Mesenchymal stem cell (in vitro differentiated cells and primary cell): ENCODE measurements at regions not wholly inside any gene's neighbourhood (a gene's known extent, or its start where the extent isn't known, plus 50 kb on each side); places are given as distances from the start of the nearest gene placed in this dataset.

Experiments used
- DNase-seq: peaks from one replicate; pipeline ENCODE4 v3.0.0-alpha.2; 2013
- H2AFZ ChIP-seq: one replicate; pipeline ENCODE4 v1.6.1; 2013; ENCODE audit warnings: low read depth, mild to moderate bottlenecking, control low read depth, inconsistent platforms, low read length, moderate library complexity
- H2AK5ac ChIP-seq: 2 replicates; pipeline ENCODE4 v1.6.1; 2013; ENCODE audit warnings: low read length, moderate library complexity, mild to moderate bottlenecking, inconsistent platforms; ENCODE audit not compliant: severe bottlenecking
- H2BK120ac ChIP-seq: one replicate; pipeline ENCODE4 v1.6.1; 2013; ENCODE audit warnings: low read depth, mild to moderate bottlenecking, inconsistent platforms, low read length, moderate library complexity
- H2BK12ac ChIP-seq, 2 experiments: one replicate each; pipeline ENCODE4 v1.6.1; 2013; ENCODE audit warnings: inconsistent platforms in 2 of 2, low read length in 2 of 2, mild to moderate bottlenecking in 2 of 2, moderate library complexity in 2 of 2, control low read depth in 1 of 2
- H2BK15ac ChIP-seq: one replicate; pipeline ENCODE4 v1.6.1; 2013; ENCODE audit warnings: mild to moderate bottlenecking, low read depth, inconsistent platforms; ENCODE audit not compliant: poor library complexity, severe bottlenecking
- H2BK5ac ChIP-seq: 2 replicates; pipeline ENCODE4 v1.6.1; 2013; ENCODE audit warnings: low read depth, mild to moderate bottlenecking, low read length, control low read depth, inconsistent platforms; ENCODE audit not compliant: poor library complexity, severe bottlenecking
- H3K14ac ChIP-seq, 2 experiments: one replicate each; pipeline ENCODE4 v1.6.1; 2013; ENCODE audit warnings: inconsistent platforms in 2 of 2, low read length in 2 of 2, control low read depth in 1 of 2, mild to moderate bottlenecking in 1 of 2, moderate library complexity in 1 of 2
- H3K18ac ChIP-seq, 2 experiments: one replicate each; pipeline ENCODE4 v1.6.1; 2013; ENCODE audit warnings: inconsistent platforms in 2 of 2, low read length in 2 of 2, control low read depth in 1 of 2, low read depth in 1 of 2, mild to moderate bottlenecking in 1 of 2
- H3K23ac ChIP-seq, 2 experiments: one replicate each; pipeline ENCODE4 v1.6.1; 2013; ENCODE audit warnings: inconsistent platforms in 2 of 2, low read length in 2 of 2, mild to moderate bottlenecking in 2 of 2, moderate library complexity in 2 of 2, control low read depth in 1 of 2
- H3K27ac ChIP-seq: 2 replicates; pipeline ENCODE4 v1.5.1; 2013; ENCODE audit warnings: mild to moderate bottlenecking, moderate library complexity, low read length, control low read depth, inconsistent platforms; ENCODE audit not compliant: poor library complexity, severe bottlenecking
- H3K27me3 ChIP-seq, 2 experiments: 2 replicates each; pipeline versions ENCODE4 v1.6.1 to v1.7.0; 2013; ENCODE audit warnings: low read length in 2 of 2, mild to moderate bottlenecking in 2 of 2, moderate library complexity in 2 of 2, control low read depth in 1 of 2, inconsistent platforms in 1 of 2; ENCODE audit not compliant: control insufficient read depth in 1 of 2, insufficient read depth in 1 of 2
- H3K36me3 ChIP-seq, 2 experiments: 2 replicates each; pipeline versions ENCODE4 v1.6.1 to v1.7.0; 2013; ENCODE audit warnings: low read length in 2 of 2, control low read depth in 1 of 2, inconsistent platforms in 1 of 2, low read depth in 1 of 2, mild to moderate bottlenecking in 1 of 2; ENCODE audit not compliant: insufficient read depth in 2 of 2, control insufficient read depth in 1 of 2
- H3K4ac ChIP-seq, 2 experiments: one replicate each; pipeline ENCODE4 v1.6.1; 2013; ENCODE audit warnings: inconsistent platforms in 2 of 2, low read length in 2 of 2, mild to moderate bottlenecking in 2 of 2, moderate library complexity in 2 of 2, control low read depth in 1 of 2, low read depth in 1 of 2
- H3K4me1 ChIP-seq: 2 replicates; pipeline ENCODE4 v1.6.1; 2013; ENCODE audit warnings: low read depth, low read length, control low read depth; ENCODE audit not compliant: control insufficient read depth, insufficient read depth
- H3K4me2 ChIP-seq: 2 replicates; pipeline ENCODE4 v1.6.1; 2013; ENCODE audit warnings: low read length, mild to moderate bottlenecking, inconsistent platforms; ENCODE audit not compliant: poor library complexity, severe bottlenecking
- H3K4me3 ChIP-seq, 2 experiments: 2 replicates each; pipeline versions ENCODE4 v1.5.1 to v1.7.0; 2013; ENCODE audit warnings: low read length in 2 of 2, mild to moderate bottlenecking in 2 of 2, control low read depth in 1 of 2, low read depth in 1 of 2; ENCODE audit not compliant: insufficient read depth in 1 of 2
- H3K79me1 ChIP-seq: replicated peaks from 2 replicates; pipeline ENCODE4 v1.6.1; 2013; ENCODE audit warnings: mild to moderate bottlenecking, control low read depth, low read length, inconsistent platforms; ENCODE audit not compliant: poor library complexity, severe bottlenecking
- H3K9ac ChIP-seq: 2 replicates; pipeline ENCODE4 v1.7.0; 2013; ENCODE audit warnings: mild to moderate bottlenecking, low read length, moderate library complexity
- H3K9me3 ChIP-seq: 2 replicates; pipeline ENCODE4 v1.7.0; 2013; ENCODE audit warnings: mild to moderate bottlenecking, low read length; ENCODE audit not compliant: control insufficient read depth
- H4K8ac ChIP-seq: one replicate; pipeline ENCODE4 v1.6.1; 2013; ENCODE audit warnings: inconsistent platforms, mild to moderate bottlenecking, low read length, moderate library complexity
- H4K91ac ChIP-seq: one replicate; pipeline ENCODE4 v1.6.1; 2013; ENCODE audit warnings: mild to moderate bottlenecking, low read length, inconsistent platforms
- WGBS: methylation state at CpG from one replicate; pipeline ENCODE4 v1.1.7; 2013; ENCODE audit warnings: mixed read lengths; 5-methylcytosine and 5-hydroxymethylcytosine counted together

DNA sequence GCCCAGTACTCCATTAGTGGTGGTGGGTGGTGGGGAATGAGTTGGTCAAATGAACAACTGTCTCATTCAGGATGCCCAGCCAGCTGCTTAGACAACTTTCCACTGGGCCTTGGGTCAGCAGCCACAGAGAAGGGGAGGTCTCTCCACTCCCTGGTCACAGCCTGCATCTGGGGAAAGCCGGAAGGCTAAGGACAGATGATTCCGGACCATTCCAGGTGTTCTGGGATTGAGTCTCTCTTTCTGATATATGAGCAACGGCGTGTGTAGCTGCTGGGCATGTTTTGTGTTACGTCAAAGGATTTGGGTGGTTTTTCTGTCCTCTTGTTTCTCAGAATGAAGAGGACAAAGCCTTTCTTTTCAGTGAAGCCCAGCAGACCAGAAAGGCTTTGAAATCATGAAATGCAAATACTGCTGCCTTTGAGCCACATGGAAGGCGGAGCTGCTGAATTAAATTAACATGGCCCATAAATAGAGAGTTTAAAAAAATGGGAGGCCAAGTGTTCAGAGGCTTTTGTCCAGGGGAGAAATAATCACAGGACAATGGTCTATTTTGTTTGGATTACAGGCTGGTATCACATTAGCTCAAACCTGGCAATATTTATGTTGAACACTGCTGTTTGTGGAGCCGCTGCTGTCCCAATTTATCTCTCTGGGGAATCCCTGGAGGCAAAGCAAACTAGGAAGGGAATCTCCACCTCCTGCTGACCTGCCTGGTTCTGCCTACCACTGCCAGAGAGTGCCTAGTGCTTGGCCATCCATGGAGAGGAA lies 234.4 kb upstream of the E2F8 start:
- H2BK15ac ChIP-seq, result no peak overlapping the region
- no peaks in the 10 kb centered on the region for H3K36me3 ChIP-seq
- no peak overlapping the region for H4K8ac ChIP-seq
- H3K14ac ChIP-seq, result no peak overlapping the region
- no peak overlapping the region for H2BK5ac ChIP-seq
- H3K4me2 ChIP-seq, result no peak overlapping the region
- no peaks in the 10 kb centered on the region for H3K9me3 ChIP-seq
- H3K79me1 ChIP-seq, result no peaks in the 10 kb centered on the region
- no peak overlapping the region for H3K23ac ChIP-seq
- H2AK5ac ChIP-seq, result no peak overlapping the region
- H3K4ac ChIP-seq, result no peak overlapping the region
- H3K27ac ChIP-seq, result no peak overlapping the region
- no peak overlapping the region for H2BK12ac ChIP-seq
- DNase-seq, result no peak
- H3K4me1 ChIP-seq, result no peaks in the 10 kb centered on the region
- no peak overlapping the region for H2AFZ ChIP-seq
- WGBS, result 86% methylated on average over 7 of the region's 7 CpGs
- H2BK120ac ChIP-seq, result no peak overlapping the region
- H3K9ac ChIP-seq, result no peak overlapping the region
- H3K18ac ChIP-seq, result no peak overlapping the region
- H3K4me3 ChIP-seq, result no peak overlapping the region
- peaks cover 0 to 52% of the 10 kb centered on the region in 2 experiments for H3K27me3 ChIP-seq
- no peak overlapping the region for H4K91ac ChIP-seq

- no peak overlapping the region for H3K4me3 ChIP-seq
- H3K23ac ChIP-seq, result no peak overlapping the region
- H2BK5ac ChIP-seq, result no peak overlapping the region
- H3K9me3 ChIP-seq, result no peaks in the 10 kb centered on the region
- H2AFZ ChIP-seq, result no peak overlapping the region
- no peak overlapping the region for H3K4ac ChIP-seq
- 71% methylated on average over 4 of the region's 4 CpGs for WGBS
- no peaks in the 10 kb centered on the region for H3K36me3 ChIP-seq
- H3K9ac ChIP-seq, result no peak overlapping the region
- no peak overlapping the region for H2AK5ac ChIP-seq
- H3K14ac ChIP-seq, result no peak overlapping the region
- no peak overlapping the region for H3K4me2 ChIP-seq
- H3K18ac ChIP-seq, result no peak overlapping the region
- peaks cover 0 to 52% of the 10 kb centered on the region in 2 experiments for H3K27me3 ChIP-seq
- H3K79me1 ChIP-seq, result no peaks in the 10 kb centered on the region
- no peak overlapping the region for H4K8ac ChIP-seq
- H2BK120ac ChIP-seq, result no peak overlapping the region
- no peak overlapping the region for H2BK12ac ChIP-seq
- no peak overlapping the region for H2BK15ac ChIP-seq
- H3K27ac ChIP-seq, result no peak overlapping the region
- H4K91ac ChIP-seq, result no peak overlapping the region
- H3K4me1 ChIP-seq, result no peaks in the 10 kb centered on the region
- no peak for DNase-seq
These were observed 233.5 kb upstream of the E2F8 start for GRCh38 chr11:19474211-19474610.

DNA sequence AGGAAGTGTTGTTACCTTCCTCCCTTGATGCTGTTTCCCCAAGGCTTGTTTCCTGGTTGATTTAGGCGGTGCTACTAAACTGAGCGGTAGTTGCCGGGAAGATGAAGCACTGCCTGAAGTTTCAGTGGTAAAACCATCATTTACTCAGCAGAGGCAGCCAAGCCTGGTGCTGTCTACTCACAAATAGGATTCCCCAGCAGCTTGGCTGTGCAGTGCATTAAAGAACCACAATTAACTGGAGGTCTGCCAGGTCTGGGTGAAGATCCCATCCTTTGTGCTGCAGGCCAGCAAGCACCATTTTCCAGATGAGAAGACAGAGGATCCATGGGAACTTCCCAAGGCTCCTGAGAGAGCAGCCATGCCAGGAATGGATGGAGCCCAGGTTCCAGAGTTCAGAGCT lies 231.9 kb upstream of the E2F8 start:
- Histone ChIP-seq H2BK120ac (no peak overlapping the region), H3K36me3 (no peaks in the 10 kb centered on the region), H3K9ac (no peak overlapping the region), H3K4me2 (no peak overlapping the region), H2BK15ac (no peak overlapping the region), H3K4me3 (no peak overlapping the region), H3K23ac (no peak overlapping the region), H3K4ac (no peak overlapping the region), H3K4me1 (no peaks in the 10 kb centered on the region), H2AFZ (no peak overlapping the region), H3K18ac (no peak overlapping the region), H3K14ac (no peak overlapping the region), H4K8ac (no peak overlapping the region), H2AK5ac (no peak overlapping the region), H4K91ac (no peak overlapping the region), H2BK5ac (no peak overlapping the region), H3K27me3 (peaks cover 0 to 44% of the 10 kb centered on the region in 2 experiments), H3K27ac (no peak overlapping the region), H3K79me1 (no peaks in the 10 kb centered on the region), H3K9me3 (no peaks in the 10 kb centered on the region), H2BK12ac (no peak overlapping the region)
- WGBS, result 90% methylated on average over 3 of the region's 3 CpGs
- DNase-seq, result no peak

- H3K27me3 ChIP-seq, result peaks cover 0 to 40% of the 10 kb centered on the region in 2 experiments
- 90% methylated on average over 1 of the region's 2 CpGs for WGBS
These were observed 227.2 kb upstream of the E2F8 start for GRCh38 chr11:19467904-19468303.

More at GRCh38 chr11:19467904-19468303, 227.2 kb upstream of the E2F8 start:
- H3K36me3 ChIP-seq, result no peaks in the 10 kb centered on the region
- no peak overlapping the region for H4K91ac ChIP-seq
- no peak overlapping the region for H3K23ac ChIP-seq
- no peak overlapping the region for H2AFZ ChIP-seq
- H3K9ac ChIP-seq, result no peak overlapping the region
- H2BK5ac ChIP-seq, result no peak overlapping the region
- H3K14ac ChIP-seq, result peak overlapping the region in 1 of 2 experiments; percentile 41
- no peak overlapping the region for H3K4me3 ChIP-seq
- no peaks in the 10 kb centered on the region for H3K9me3 ChIP-seq
- no peak for DNase-seq
- no peaks in the 10 kb centered on the region for H3K79me1 ChIP-seq
- H3K4me1 ChIP-seq, result no peaks in the 10 kb centered on the region
- H2BK120ac ChIP-seq, result no peak overlapping the region
- no peak overlapping the region for H3K4ac ChIP-seq
- no peak overlapping the region for H2AK5ac ChIP-seq
- H3K27ac ChIP-seq, result no peak overlapping the region
- no peak overlapping the region for H4K8ac ChIP-seq
- no peak overlapping the region for H3K4me2 ChIP-seq
- no peak overlapping the region for H3K18ac ChIP-seq
- no peak overlapping the region for H2BK15ac ChIP-seq
- no peak overlapping the region for H2BK12ac ChIP-seq
